Chondrocyte (in vitro differentiated cells): ENCODE measurements at regions not wholly inside any gene's neighbourhood (a gene's known extent, or its start where the extent isn't known, plus 50 kb on each side); places are given as distances from the start of the nearest gene placed in this dataset.
A peak's percentile ranks its signal among the peaks of the same experiment; 100 is the strongest.

Experiments
- DNase-seq: peaks from one replicate; pipeline ENCODE4 v3.0.0; 2021; ENCODE audit warnings: mixed read lengths, low spot score
- H3K27ac Mint-ChIP-seq: one replicate; pipeline ENCODE4 v1.8.0; 2021; ENCODE audit warnings: mild to moderate bottlenecking, moderate library complexity, mixed read lengths; ENCODE audit not compliant: unreplicated experiment
- H3K27me3 Mint-ChIP-seq: 2 replicates; pipeline ENCODE4 v1.8.0; 2021; ENCODE audit warnings: low read depth, mixed read lengths
- H3K36me3 Mint-ChIP-seq: 2 replicates; pipeline ENCODE4 v1.8.0; 2021; ENCODE audit warnings: low read depth, mixed read lengths
- H3K4me1 Mint-ChIP-seq: 2 replicates; pipeline ENCODE4 v1.8.0; 2021; ENCODE audit warnings: low read depth, mild to moderate bottlenecking, mixed read lengths
- H3K4me3 Mint-ChIP-seq: one replicate; pipeline ENCODE4 v1.8.0; 2021; ENCODE audit warnings: mild to moderate bottlenecking, moderate library complexity, mixed read lengths; ENCODE audit not compliant: unreplicated experiment
- H3K9me3 Mint-ChIP-seq: 2 replicates; pipeline ENCODE4 v1.8.0; 2021; ENCODE audit warnings: low read depth, mixed read lengths
- TF ChIP-seq, protein P1 (sequence below): fragments of 200-600 bp; sonication (generic); IDR thresholded peaks from 2 replicates; pipeline ENCODE4 v1.5.0; 2021; ENCODE audit warnings: antibody characterized with exemption, mild to moderate bottlenecking, moderate library complexity

GRCh38 chr2:183606022-183606717 lies 481.9 kb downstream of the NUP35 start:
- TF ChIP-seq, protein P1, sequence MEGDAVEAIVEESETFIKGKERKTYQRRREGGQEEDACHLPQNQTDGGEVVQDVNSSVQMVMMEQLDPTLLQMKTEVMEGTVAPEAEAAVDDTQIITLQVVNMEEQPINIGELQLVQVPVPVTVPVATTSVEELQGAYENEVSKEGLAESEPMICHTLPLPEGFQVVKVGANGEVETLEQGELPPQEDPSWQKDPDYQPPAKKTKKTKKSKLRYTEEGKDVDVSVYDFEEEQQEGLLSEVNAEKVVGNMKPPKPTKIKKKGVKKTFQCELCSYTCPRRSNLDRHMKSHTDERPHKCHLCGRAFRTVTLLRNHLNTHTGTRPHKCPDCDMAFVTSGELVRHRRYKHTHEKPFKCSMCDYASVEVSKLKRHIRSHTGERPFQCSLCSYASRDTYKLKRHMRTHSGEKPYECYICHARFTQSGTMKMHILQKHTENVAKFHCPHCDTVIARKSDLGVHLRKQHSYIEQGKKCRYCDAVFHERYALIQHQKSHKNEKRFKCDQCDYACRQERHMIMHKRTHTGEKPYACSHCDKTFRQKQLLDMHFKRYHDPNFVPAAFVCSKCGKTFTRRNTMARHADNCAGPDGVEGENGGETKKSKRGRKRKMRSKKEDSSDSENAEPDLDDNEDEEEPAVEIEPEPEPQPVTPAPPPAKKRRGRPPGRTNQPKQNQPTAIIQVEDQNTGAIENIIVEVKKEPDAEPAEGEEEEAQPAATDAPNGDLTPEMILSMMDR = no peak
- Mint-ChIP-seq H3K9me3 (no peaks in the 10 kb centered on the region), H3K27me3 (peaks cover 6% of the 10 kb centered on the region), H3K4me3 (no peak overlapping the region), H3K27ac (no peak overlapping the region), H3K36me3 (no peaks in the 10 kb centered on the region), H3K4me1 (no peaks in the 10 kb centered on the region)
- DNase-seq = no peak

DNA sequence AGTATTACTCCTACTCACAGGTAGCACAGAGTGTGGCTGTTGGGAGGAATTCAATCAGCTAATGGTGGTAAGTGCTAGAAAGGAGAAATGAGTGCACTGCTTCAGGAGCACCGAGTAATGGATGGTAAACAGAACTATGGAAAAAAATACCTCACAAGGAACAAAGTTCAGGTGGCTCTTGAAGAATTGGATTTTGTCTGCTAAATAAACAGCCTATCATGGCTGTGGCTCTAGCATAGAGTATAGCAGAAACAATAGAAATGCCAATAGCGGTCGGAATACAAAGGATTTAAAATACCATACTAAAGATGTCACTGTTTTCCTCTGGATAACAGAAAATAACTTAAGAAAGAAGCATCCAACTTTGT lies 482.5 kb downstream of the NUP35 start:
- DNase-seq = no peak

DNA sequence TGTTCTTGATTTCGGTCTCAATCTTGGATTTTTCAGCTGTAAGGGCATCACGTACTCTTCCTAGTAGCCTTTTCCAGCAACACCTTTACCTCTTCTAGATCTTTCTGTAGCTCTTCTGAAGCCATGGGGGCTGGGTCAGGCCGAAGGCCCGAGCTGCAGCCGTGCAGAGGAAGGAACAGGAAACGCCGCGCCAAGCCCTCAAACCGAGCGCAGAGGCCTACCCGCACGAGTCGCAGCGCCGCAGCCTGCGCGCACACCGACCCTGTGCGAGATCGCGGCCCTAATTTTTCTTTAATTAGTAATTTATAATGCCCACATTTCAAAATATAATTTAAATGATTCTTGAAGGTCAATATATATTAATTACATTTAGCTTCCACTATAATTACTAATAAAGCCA lies 483.8 kb downstream of the NUP35 start:
- Mint-ChIP-seq H3K9me3 (no peaks in the 10 kb centered on the region), H3K4me3 (no peak overlapping the region), H3K27ac (no peak overlapping the region), H3K4me1 (no peaks in the 10 kb centered on the region), H3K36me3 (no peaks in the 10 kb centered on the region), H3K27me3 (peaks cover 8% of the 10 kb centered on the region)
- TF ChIP-seq, protein P1 = no peak
- peak; percentile 57 for DNase-seq

More for the DNA sequence above, 482.5 kb downstream of the NUP35 start:
- no peaks in the 10 kb centered on the region for H3K4me1 Mint-ChIP-seq
- H3K27ac Mint-ChIP-seq = no peak overlapping the region
- H3K27me3 Mint-ChIP-seq = peaks cover 8% of the 10 kb centered on the region
- TF ChIP-seq, protein P1 = no peak
- no peaks in the 10 kb centered on the region for H3K9me3 Mint-ChIP-seq
- H3K4me3 Mint-ChIP-seq = no peak overlapping the region
- H3K36me3 Mint-ChIP-seq = no peaks in the 10 kb centered on the region

- H3K27me3 Mint-ChIP-seq = peaks cover 11% of the 10 kb centered on the region
- no peak overlapping the region for H3K27ac Mint-ChIP-seq
- TF ChIP-seq, protein P1 = no peak
- no peak for DNase-seq
- H3K4me1 Mint-ChIP-seq = no peaks in the 10 kb centered on the region
- no peaks in the 10 kb centered on the region for H3K9me3 Mint-ChIP-seq
- H3K36me3 Mint-ChIP-seq = no peaks in the 10 kb centered on the region
- no peak overlapping the region for H3K4me3 Mint-ChIP-seq
These were observed 484.5 kb downstream of the NUP35 start for GRCh38 chr2:183608747-183609146.

- Mint-ChIP-seq H3K4me3 (no peak overlapping the region), H3K27me3 (peaks cover 11% of the 10 kb centered on the region), H3K27ac (no peak overlapping the region), H3K4me1 (peaks cover 6% of the 10 kb centered on the region), H3K9me3 (no peaks in the 10 kb centered on the region), H3K36me3 (no peaks in the 10 kb centered on the region)
- TF ChIP-seq, protein P1 = no peak
- no peak for DNase-seq
These were observed 486.5 kb downstream of the NUP35 start for GRCh38 chr2:183610724-183611123.
